Mesenchymal stem cell (in vitro differentiated cells and primary cell): ENCODE measurements at regions not wholly inside any gene's neighbourhood (a gene's known extent, or its start where the extent isn't known, plus 50 kb on each side); places are given as distances from the start of the nearest gene placed in this dataset.
A peak's percentile ranks its signal among the peaks of the same experiment; 100 is the strongest.

ENCODE experiments used
- DNase-seq: peaks from one replicate; pipeline ENCODE4 v3.0.0-alpha.2; 2013
- H2AFZ ChIP-seq: one replicate; pipeline ENCODE4 v1.6.1; 2013; ENCODE audit warnings: low read depth, mild to moderate bottlenecking, control low read depth, inconsistent platforms, low read length, moderate library complexity
- H2AK5ac ChIP-seq: 2 replicates; pipeline ENCODE4 v1.6.1; 2013; ENCODE audit warnings: low read length, moderate library complexity, mild to moderate bottlenecking, inconsistent platforms; ENCODE audit not compliant: severe bottlenecking
- H2BK120ac ChIP-seq: one replicate; pipeline ENCODE4 v1.6.1; 2013; ENCODE audit warnings: low read depth, mild to moderate bottlenecking, inconsistent platforms, low read length, moderate library complexity
- H2BK12ac ChIP-seq, 2 experiments: one replicate each; pipeline ENCODE4 v1.6.1; 2013; ENCODE audit warnings: inconsistent platforms in 2 of 2, low read length in 2 of 2, mild to moderate bottlenecking in 2 of 2, moderate library complexity in 2 of 2, control low read depth in 1 of 2
- H2BK15ac ChIP-seq: one replicate; pipeline ENCODE4 v1.6.1; 2013; ENCODE audit warnings: mild to moderate bottlenecking, low read depth, inconsistent platforms; ENCODE audit not compliant: poor library complexity, severe bottlenecking
- H2BK5ac ChIP-seq: 2 replicates; pipeline ENCODE4 v1.6.1; 2013; ENCODE audit warnings: low read depth, mild to moderate bottlenecking, low read length, control low read depth, inconsistent platforms; ENCODE audit not compliant: poor library complexity, severe bottlenecking
- H3K14ac ChIP-seq, 2 experiments: one replicate each; pipeline ENCODE4 v1.6.1; 2013; ENCODE audit warnings: inconsistent platforms in 2 of 2, low read length in 2 of 2, control low read depth in 1 of 2, mild to moderate bottlenecking in 1 of 2, moderate library complexity in 1 of 2
- H3K18ac ChIP-seq, 2 experiments: one replicate each; pipeline ENCODE4 v1.6.1; 2013; ENCODE audit warnings: inconsistent platforms in 2 of 2, low read length in 2 of 2, control low read depth in 1 of 2, low read depth in 1 of 2, mild to moderate bottlenecking in 1 of 2
- H3K23ac ChIP-seq, 2 experiments: one replicate each; pipeline ENCODE4 v1.6.1; 2013; ENCODE audit warnings: inconsistent platforms in 2 of 2, low read length in 2 of 2, mild to moderate bottlenecking in 2 of 2, moderate library complexity in 2 of 2, control low read depth in 1 of 2
- H3K27ac ChIP-seq: 2 replicates; pipeline ENCODE4 v1.5.1; 2013; ENCODE audit warnings: mild to moderate bottlenecking, moderate library complexity, low read length, control low read depth, inconsistent platforms; ENCODE audit not compliant: poor library complexity, severe bottlenecking
- H3K27me3 ChIP-seq, 2 experiments: 2 replicates each; pipeline versions ENCODE4 v1.6.1 to v1.7.0; 2013; ENCODE audit warnings: low read length in 2 of 2, mild to moderate bottlenecking in 2 of 2, moderate library complexity in 2 of 2, control low read depth in 1 of 2, inconsistent platforms in 1 of 2; ENCODE audit not compliant: control insufficient read depth in 1 of 2, insufficient read depth in 1 of 2
- H3K36me3 ChIP-seq, 2 experiments: 2 replicates each; pipeline versions ENCODE4 v1.6.1 to v1.7.0; 2013; ENCODE audit warnings: low read length in 2 of 2, control low read depth in 1 of 2, inconsistent platforms in 1 of 2, low read depth in 1 of 2, mild to moderate bottlenecking in 1 of 2; ENCODE audit not compliant: insufficient read depth in 2 of 2, control insufficient read depth in 1 of 2
- H3K4ac ChIP-seq, 2 experiments: one replicate each; pipeline ENCODE4 v1.6.1; 2013; ENCODE audit warnings: inconsistent platforms in 2 of 2, low read length in 2 of 2, mild to moderate bottlenecking in 2 of 2, moderate library complexity in 2 of 2, control low read depth in 1 of 2, low read depth in 1 of 2
- H3K4me1 ChIP-seq: 2 replicates; pipeline ENCODE4 v1.6.1; 2013; ENCODE audit warnings: low read depth, low read length, control low read depth; ENCODE audit not compliant: control insufficient read depth, insufficient read depth
- H3K4me2 ChIP-seq: 2 replicates; pipeline ENCODE4 v1.6.1; 2013; ENCODE audit warnings: low read length, mild to moderate bottlenecking, inconsistent platforms; ENCODE audit not compliant: poor library complexity, severe bottlenecking
- H3K4me3 ChIP-seq, 2 experiments: 2 replicates each; pipeline versions ENCODE4 v1.5.1 to v1.7.0; 2013; ENCODE audit warnings: low read length in 2 of 2, mild to moderate bottlenecking in 2 of 2, control low read depth in 1 of 2, low read depth in 1 of 2; ENCODE audit not compliant: insufficient read depth in 1 of 2
- H3K79me1 ChIP-seq: replicated peaks from 2 replicates; pipeline ENCODE4 v1.6.1; 2013; ENCODE audit warnings: mild to moderate bottlenecking, control low read depth, low read length, inconsistent platforms; ENCODE audit not compliant: poor library complexity, severe bottlenecking
- H3K9ac ChIP-seq: 2 replicates; pipeline ENCODE4 v1.7.0; 2013; ENCODE audit warnings: mild to moderate bottlenecking, low read length, moderate library complexity
- H3K9me3 ChIP-seq: 2 replicates; pipeline ENCODE4 v1.7.0; 2013; ENCODE audit warnings: mild to moderate bottlenecking, low read length; ENCODE audit not compliant: control insufficient read depth
- H4K8ac ChIP-seq: one replicate; pipeline ENCODE4 v1.6.1; 2013; ENCODE audit warnings: inconsistent platforms, mild to moderate bottlenecking, low read length, moderate library complexity
- H4K91ac ChIP-seq: one replicate; pipeline ENCODE4 v1.6.1; 2013; ENCODE audit warnings: mild to moderate bottlenecking, low read length, inconsistent platforms
- WGBS: methylation state at CpG from one replicate; pipeline ENCODE4 v1.1.7; 2013; ENCODE audit warnings: mixed read lengths; 5-methylcytosine and 5-hydroxymethylcytosine counted together

- Histone ChIP-seq H2AK5ac (no peak overlapping the region), H4K91ac (no peak overlapping the region), H3K27ac (no peak overlapping the region), H2AFZ (no peak overlapping the region), H2BK12ac (no peak overlapping the region), H2BK5ac (no peak overlapping the region), H3K36me3 (no peaks in the 10 kb centered on the region), H2BK120ac (no peak overlapping the region), H3K4me1 (no peaks in the 10 kb centered on the region), H3K4ac (no peak overlapping the region), H3K18ac (no peak overlapping the region), H3K14ac (no peak overlapping the region), H3K27me3 (no peaks in the 10 kb centered on the region), H4K8ac (no peak overlapping the region), H3K9ac (no peak overlapping the region), H3K23ac (no peak overlapping the region), H3K79me1 (no peaks in the 10 kb centered on the region), H3K9me3 (no peaks in the 10 kb centered on the region), H3K4me3 (no peak overlapping the region), H3K4me2 (no peak overlapping the region), H2BK15ac (no peak overlapping the region)
- 87% methylated on average over 2 of the region's 3 CpGs for WGBS
- DNase-seq: no peak
These were observed 778.7 kb upstream of the PCDH20 start for GRCh38 chr13:62194371-62194770.

- H3K9me3 ChIP-seq: no peaks in the 10 kb centered on the region
- no peak overlapping the region for H3K14ac ChIP-seq
- H4K8ac ChIP-seq: no peak overlapping the region
- no peak overlapping the region for H2BK5ac ChIP-seq
- no peak overlapping the region for H3K18ac ChIP-seq
- H4K91ac ChIP-seq: no peak overlapping the region
- H3K9ac ChIP-seq: no peak overlapping the region
- H2BK120ac ChIP-seq: no peak overlapping the region
- no peaks in the 10 kb centered on the region for H3K4me1 ChIP-seq
- H3K23ac ChIP-seq: no peak overlapping the region
- H3K79me1 ChIP-seq: no peaks in the 10 kb centered on the region
- no peak overlapping the region for H2BK15ac ChIP-seq
- 100% methylated on average over 1 of the region's 2 CpGs for WGBS
- H3K27me3 ChIP-seq: no peaks in the 10 kb centered on the region
- no peak overlapping the region for H3K4ac ChIP-seq
- no peak for DNase-seq
- no peak overlapping the region for H2AK5ac ChIP-seq
- H3K36me3 ChIP-seq: no peaks in the 10 kb centered on the region
- no peak overlapping the region for H2BK12ac ChIP-seq
- H2AFZ ChIP-seq: no peak overlapping the region
- H3K4me3 ChIP-seq: no peak overlapping the region
- no peak overlapping the region for H3K4me2 ChIP-seq
- H3K27ac ChIP-seq: no peak overlapping the region
These were observed 778.3 kb upstream of the PCDH20 start for GRCh38 chr13:62193919-62194318.

- H3K4ac ChIP-seq: no peak overlapping the region
- H4K91ac ChIP-seq: no peak overlapping the region
- no peak overlapping the region for H2BK120ac ChIP-seq
- H3K9ac ChIP-seq: no peak overlapping the region
- WGBS: no CpG with 5 or more reads among the region's 1 CpG
- H3K36me3 ChIP-seq: no peaks in the 10 kb centered on the region
- H3K79me1 ChIP-seq: no peaks in the 10 kb centered on the region
- no peak overlapping the region for H2BK12ac ChIP-seq
- H3K27ac ChIP-seq: no peak overlapping the region
- no peak overlapping the region for H3K18ac ChIP-seq
- no peak overlapping the region for H3K4me3 ChIP-seq
- H2BK15ac ChIP-seq: no peak overlapping the region
- H2AFZ ChIP-seq: no peak overlapping the region
- no peaks in the 10 kb centered on the region for H3K27me3 ChIP-seq
- no peak overlapping the region for H3K14ac ChIP-seq
- no peak overlapping the region for H3K23ac ChIP-seq
- H3K4me2 ChIP-seq: no peak overlapping the region
- DNase-seq: no peak
- H3K9me3 ChIP-seq: no peaks in the 10 kb centered on the region
- H2BK5ac ChIP-seq: no peak overlapping the region
- no peaks in the 10 kb centered on the region for H3K4me1 ChIP-seq
- H2AK5ac ChIP-seq: no peak overlapping the region
- no peak overlapping the region for H4K8ac ChIP-seq
These were observed 770.1 kb upstream of the PCDH20 start for GRCh38 chr13:62185631-62186255.

GRCh38 chr13:62176051-62176450 lies 760.4 kb upstream of the PCDH20 start:
- Histone ChIP-seq H4K91ac (no peak overlapping the region), H3K79me1 (no peaks in the 10 kb centered on the region), H3K9me3 (peaks cover 4% of the 10 kb centered on the region), H2BK12ac (no peak overlapping the region), H4K8ac (no peak overlapping the region), H3K36me3 (no peaks in the 10 kb centered on the region), H3K4ac (no peak overlapping the region), H2AK5ac (no peak overlapping the region), H2BK5ac (no peak overlapping the region), H2AFZ (no peak overlapping the region), H3K4me1 (no peaks in the 10 kb centered on the region), H3K14ac (no peak overlapping the region), H2BK120ac (no peak overlapping the region), H3K18ac (no peak overlapping the region), H3K4me2 (no peak overlapping the region), H3K4me3 (no peak overlapping the region), H2BK15ac (no peak overlapping the region), H3K9ac (no peak overlapping the region), H3K23ac (no peak overlapping the region), H3K27me3 (no peaks in the 10 kb centered on the region), H3K27ac (peak overlapping the region; percentile 49)
- DNase-seq: no peak
- no CpG with 5 or more reads among the region's 3 CpGs for WGBS
